ENCODE measurements at regions not wholly inside any gene's neighbourhood (a gene's known extent, or its start where the extent isn't known, plus 50 kb on each side); places are given as distances from the start of the nearest gene placed in this dataset.

DNA sequence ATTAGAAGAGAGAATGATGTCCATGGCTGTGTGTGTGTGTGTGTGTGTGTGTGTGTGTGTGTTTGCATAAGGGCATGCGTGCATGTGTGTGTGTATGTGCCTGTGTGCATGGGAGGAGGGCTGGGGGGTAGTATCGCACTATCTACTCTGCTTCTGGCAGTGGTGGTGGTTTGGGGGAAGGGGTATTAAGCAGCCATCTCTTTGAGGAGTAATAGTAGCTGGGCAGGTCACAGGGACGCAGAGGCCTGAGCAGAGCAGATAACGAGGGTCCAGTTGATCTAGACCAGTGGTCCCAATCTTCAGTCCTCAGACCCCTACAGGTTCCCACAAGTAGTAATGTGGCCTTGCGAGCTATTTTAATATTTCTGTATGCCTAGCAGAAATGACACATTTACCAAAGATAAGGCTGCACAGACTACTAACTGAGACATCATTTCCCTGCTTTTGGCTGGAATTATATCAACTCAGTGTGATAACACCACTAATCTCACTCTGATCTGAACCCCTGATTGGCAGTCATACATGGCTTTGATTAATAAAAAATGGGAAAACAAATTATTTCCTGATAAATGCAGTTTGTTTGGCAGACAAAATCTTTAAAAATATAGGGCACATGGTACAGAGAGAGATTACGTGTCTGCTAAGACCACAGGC lies 354.3 kb downstream of the BUD13 start:
- H4K20me1 ChIP-seq (ENCODE audit: insufficient read depth) = no peaks in the 10 kb centered on the region
- H3K4me1 ChIP-seq (ENCODE audit: control insufficient read depth in 1 of 2, insufficient read depth in 2 of 2, low read depth in 1 of 2, low read length in 1 of 2) = peaks cover 0 to 69% of the 10 kb centered on the region in 2 experiments; a peak in 2 of 4 replicates
- ChIA-PET CTCF (interaction anchor here (0.7 to 3.1 kb wide), 29 partner anchors 9 to 273 kb away, joined by 3 to 13 read pairs (median 3); no protein-coding TSS in a partner anchor), POLR2A (interaction anchor here (0.6 to 2.8 kb wide), 19 partner anchors 9 to 914 kb away, joined by 3 to 37 read pairs (median 6); partner anchors contain the start of gene CADM1)
- no peaks in the 10 kb centered on the region for H3K9me2 ChIP-seq
- H3K27ac ChIP-seq (ENCODE audit: low read depth in 2 of 2, low read length in 1 of 2) = peak overlapping the region in 1 of 2 experiments; percentile 100; a peak in 2 of 4 replicates
- DNase-seq = peak; percentile 65
- H3K9ac ChIP-seq = no peak overlapping the region
- H3K27me3 ChIP-seq (ENCODE audit: insufficient read depth) = no peaks in the 10 kb centered on the region
- no peaks in the 10 kb centered on the region for H3K79me2 ChIP-seq (ENCODE audit: insufficient read depth)
- no peak overlapping the region for H3K4me2 ChIP-seq
- H3K36me3 ChIP-seq (replicated peaks in 1 of 2; ENCODE audit: control insufficient read depth in 1 of 2, insufficient read depth in 2 of 2, low read length in 1 of 2) = no peaks in the 10 kb centered on the region
- WGBS (ENCODE audit: low lambda C conversion rate) = 50% methylated on average over 6 of the region's 6 CpGs
- H3F3A ChIP-seq (replicated peaks; ENCODE audit: insufficient read depth) = no peaks in the 10 kb centered on the region
- H2AFZ ChIP-seq (ENCODE audit: low read depth) = no peak overlapping the region
- TF ChIP-seq FOXJ3 (CRISPR knock-in tag; IDR thresholded peaks at IDR 0.05) (peak; percentile 58), EP300 (IDR thresholded peaks at IDR 0.05; ENCODE audit: borderline replicate concordance in 1 of 2, low read depth in 1 of 2, low read length in 1 of 2) (peak; percentile 8 to 98; a peak in 2 of 4 replicates), MEF2A (IDR thresholded peaks at IDR 0.05; ENCODE audit: borderline replicate concordance, low read depth) (no peak), RAD21 (IDR thresholded peaks at IDR 0.05; ENCODE audit: low read length) (peak; percentile 34), NRF1 (IDR thresholded peaks at IDR 0.05; ENCODE audit: low read depth, low read length) (no peak), GATA2 (CRISPR knock-in tag; IDR thresholded peaks at IDR 0.05) (peak; percentile 97), CHD2 (IDR thresholded peaks at IDR 0.05; ENCODE audit: low read length, partially characterized antibody) (peak; percentile 79), SMC3 (IDR thresholded peaks at IDR 0.05; ENCODE audit: low read depth, low read length) (peak; percentile 21; the same call in 1 of the 2 replicates), YY1 (IDR thresholded peaks at IDR 0.05; ENCODE audit: low read depth) (no peak), TEAD4 (IDR thresholded peaks at IDR 0.05; ENCODE audit: borderline replicate concordance, insufficient read depth) (peak; percentile 26; the same call in 1 of the 2 replicates), RFX5 (IDR thresholded peaks at IDR 0.05; ENCODE audit: low read length) (0 out of 2 replicates have a peak, but pooled peaks have one; percentile 55), TCF12 (IDR thresholded peaks at IDR 0.05) (peak; percentile 20; the same call in 1 of the 2 replicates)
- H3K4me3 ChIP-seq (ENCODE audit: low read depth in 2 of 2, low read length in 1 of 2) = no peak overlapping the region
- H3K9me3 ChIP-seq = no peaks in the 10 kb centered on the region

- no peak overlapping the region for H2AFZ ChIP-seq (ENCODE audit: low read depth)
- POLR2A ChIA-PET = interaction anchor here (1.9 to 2.6 kb wide), 4 partner anchors 11 to 86 kb away, joined by 7 to 37 read pairs (median 23); no protein-coding TSS in a partner anchor
- TF ChIP-seq, protein P1, sequence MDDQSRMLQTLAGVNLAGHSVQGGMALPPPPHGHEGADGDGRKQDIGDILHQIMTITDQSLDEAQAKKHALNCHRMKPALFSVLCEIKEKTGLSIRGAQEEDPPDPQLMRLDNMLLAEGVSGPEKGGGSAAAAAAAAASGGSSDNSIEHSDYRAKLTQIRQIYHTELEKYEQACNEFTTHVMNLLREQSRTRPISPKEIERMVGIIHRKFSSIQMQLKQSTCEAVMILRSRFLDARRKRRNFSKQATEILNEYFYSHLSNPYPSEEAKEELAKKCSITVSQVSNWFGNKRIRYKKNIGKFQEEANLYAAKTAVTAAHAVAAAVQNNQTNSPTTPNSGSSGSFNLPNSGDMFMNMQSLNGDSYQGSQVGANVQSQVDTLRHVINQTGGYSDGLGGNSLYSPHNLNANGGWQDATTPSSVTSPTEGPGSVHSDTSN (IDR thresholded peaks at IDR 0.05) = no peak
- TF ChIP-seq FOXJ3 (CRISPR knock-in tag; IDR thresholded peaks at IDR 0.05) (no peak), USF1 (IDR thresholded peaks at IDR 0.05; ENCODE audit: borderline replicate concordance, low read depth) (no peak), CHD2 (IDR thresholded peaks at IDR 0.05; ENCODE audit: low read length, partially characterized antibody) (no peak), NFIC (IDR thresholded peaks at IDR 0.05; ENCODE audit: borderline replicate concordance) (no peak), GABPA (IDR thresholded peaks at IDR 0.05; ENCODE audit: low read depth) (no peak)
- H3K79me2 ChIP-seq (ENCODE audit: insufficient read depth) = no peaks in the 10 kb centered on the region
- H4K20me1 ChIP-seq (ENCODE audit: insufficient read depth) = no peaks in the 10 kb centered on the region
- H3K27ac ChIP-seq (ENCODE audit: low read depth in 2 of 2, low read length in 1 of 2) = peak overlapping the region in 1 of 2 experiments; percentile 100; a peak in 2 of 4 replicates
- DNase-seq = no peak
- no peaks in the 10 kb centered on the region for H3K9me3 ChIP-seq
- no peaks in the 10 kb centered on the region for H3F3A ChIP-seq (replicated peaks; ENCODE audit: insufficient read depth)
- no peak overlapping the region for H3K9ac ChIP-seq
- no peaks in the 10 kb centered on the region for H3K27me3 ChIP-seq (ENCODE audit: insufficient read depth)
- peaks cover 0 to 57% of the 10 kb centered on the region in 2 experiments; a peak in 2 of 4 replicates for H3K4me1 ChIP-seq (ENCODE audit: control insufficient read depth in 1 of 2, insufficient read depth in 2 of 2, low read depth in 1 of 2, low read length in 1 of 2)
- CTCF ChIA-PET = interaction anchor here (0.6 to 3.1 kb wide), 4 partner anchors 22 to 483 kb away, joined by 3 to 13 read pairs (median 10); no protein-coding TSS in a partner anchor
- no peaks in the 10 kb centered on the region for H3K36me3 ChIP-seq (replicated peaks in 1 of 2; ENCODE audit: control insufficient read depth in 1 of 2, insufficient read depth in 2 of 2, low read length in 1 of 2)
- H3K4me2 ChIP-seq = no peak overlapping the region
- no peak overlapping the region for H3K4me3 ChIP-seq (ENCODE audit: low read depth in 2 of 2, low read length in 1 of 2)
- 33% methylated on average over 1 of the region's 1 CpG for WGBS (ENCODE audit: low lambda C conversion rate)
- no peaks in the 10 kb centered on the region for H3K9me2 ChIP-seq
Observed at GRCh38 chr11:116416852-116417251, 355.9 kb downstream of the BUD13 start.

Data from SK-N-SH (cell line).